Fibroblast of pulmonary artery (primary cell): ENCODE measurements at regions not wholly inside any gene's neighbourhood (a gene's known extent, or its start where the extent isn't known, plus 50 kb on each side); places are given as distances from the start of the nearest gene placed in this dataset.
"Not testable (repeated sequence)": the region's sequence is repeated elsewhere in the genome, so short reads cannot be mapped to it uniquely, and the experiment has no call there.

Experiments
- DNase-seq: peaks from one replicate; pipeline ENCODE4 v3.0.0-alpha.2; 2010; ENCODE audit warnings: low read depth
- H3K4me3 ChIP-seq: replicated peaks from 2 replicates; pipeline ENCODE4 v1.5.1; 2011; ENCODE audit warnings: low read depth, mild to moderate bottlenecking, control low read depth, low read length, moderate library complexity
- CTCF ChIP-seq: IDR thresholded peaks from 2 replicates; pipeline ENCODE4 v1.5.1; 2011; ENCODE audit warnings: mild to moderate bottlenecking, control low read depth, low read length, inconsistent platforms; ENCODE audit errors: missing control alignments

DNA sequence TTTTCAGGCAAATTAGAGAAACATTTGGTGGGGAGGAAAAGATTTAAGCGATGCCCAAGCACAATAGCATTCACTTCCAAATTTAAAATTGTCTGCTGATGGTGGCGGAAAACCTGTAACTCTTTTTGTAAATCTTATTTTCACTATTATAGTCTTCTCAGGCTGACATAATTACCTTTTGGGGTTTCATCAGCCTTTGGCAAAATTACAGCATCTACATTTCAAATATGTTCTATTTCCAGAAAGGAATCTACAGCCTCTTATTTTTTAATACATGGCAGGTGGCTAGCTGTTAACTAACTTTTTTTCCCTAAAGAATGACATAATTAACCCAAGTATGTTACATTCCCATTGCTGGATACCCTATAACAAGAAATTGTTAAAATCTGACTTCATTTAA, 391.5 kb upstream of the CCDC54 start:
- H3K4me3 ChIP-seq, result no peak overlapping the region
- no peak for TF ChIP-seq CTCF
- no peak for DNase-seq

DNA sequence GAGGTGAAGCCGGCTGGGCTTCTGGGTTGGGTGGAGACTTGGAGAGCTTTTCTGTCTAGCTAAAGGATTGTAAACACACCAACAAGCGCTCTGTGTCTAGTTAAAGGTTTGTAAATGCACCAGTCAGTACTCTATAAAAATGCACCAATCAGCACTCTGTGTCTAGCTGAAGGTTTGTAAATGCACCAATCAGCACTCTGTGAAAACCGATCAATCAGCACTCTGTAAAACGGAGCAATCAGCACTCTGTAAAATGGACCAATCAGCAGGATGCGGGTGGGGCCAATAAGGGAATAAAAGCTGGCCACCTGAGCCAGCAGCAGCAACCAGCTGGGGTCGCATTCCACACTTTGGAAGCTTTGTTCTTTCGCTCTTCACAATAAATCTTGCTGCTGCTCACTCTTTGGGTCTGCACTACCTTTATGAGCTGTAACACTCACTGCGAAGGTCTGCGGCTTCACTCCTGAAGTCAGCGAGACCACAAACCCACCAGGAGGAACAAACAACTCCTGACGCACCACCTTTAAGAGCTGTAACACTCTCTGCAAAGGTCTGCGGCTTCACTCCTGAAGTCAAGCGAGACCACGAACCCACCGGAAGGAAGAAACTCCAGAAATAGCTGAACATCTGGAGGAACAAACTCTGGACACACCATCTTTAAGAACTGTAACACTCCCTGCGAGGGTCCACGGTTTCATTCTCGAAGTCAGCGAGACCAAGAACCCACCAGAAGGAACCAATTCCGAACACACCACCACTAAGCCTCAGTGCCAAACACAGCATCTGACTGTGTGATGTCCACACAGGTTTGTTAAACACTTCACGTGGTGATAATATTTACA, 378.2 kb upstream of the CCDC54 start:
- DNase-seq, H3K4me3 ChIP-seq: not testable (repeated sequence)

GRCh38 chr3:107001635-107002034, 375.6 kb upstream of the CCDC54 start:
- DNase-seq, result peak; percentile 3
- no peak overlapping the region for H3K4me3 ChIP-seq
- TF ChIP-seq CTCF, result no peak

GRCh38 chr3:107005352-107005751, 371.9 kb upstream of the CCDC54 start:
- not testable (repeated sequence) for H3K4me3 ChIP-seq, DNase-seq

- no peak for DNase-seq
- no peak for TF ChIP-seq CTCF
- H3K4me3 ChIP-seq, result no peak overlapping the region
Measured at GRCh38 chr3:107008213-107008612, 369.0 kb upstream of the CCDC54 start.

DNA sequence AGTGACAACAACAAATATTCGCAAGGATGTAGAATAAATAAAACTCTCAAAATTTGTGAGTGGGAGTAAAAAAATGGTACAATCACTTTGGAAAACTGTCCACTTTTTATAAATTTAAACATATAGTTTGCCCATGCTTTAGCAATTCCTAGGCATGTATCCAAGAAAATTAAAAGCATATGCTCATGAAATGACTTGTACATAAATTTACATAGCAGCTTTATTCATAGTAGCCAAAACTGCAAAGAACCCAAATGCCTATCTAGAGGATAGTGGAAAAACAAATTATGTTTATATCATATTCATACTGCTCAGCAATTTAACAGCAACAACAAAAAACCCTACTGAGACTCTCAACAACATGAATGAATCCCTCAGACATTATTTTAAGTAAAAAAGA, 363.6 kb upstream of the CCDC54 start:
- DNase-seq, result no peak
- no peak overlapping the region for H3K4me3 ChIP-seq
- no peak for TF ChIP-seq CTCF

DNA sequence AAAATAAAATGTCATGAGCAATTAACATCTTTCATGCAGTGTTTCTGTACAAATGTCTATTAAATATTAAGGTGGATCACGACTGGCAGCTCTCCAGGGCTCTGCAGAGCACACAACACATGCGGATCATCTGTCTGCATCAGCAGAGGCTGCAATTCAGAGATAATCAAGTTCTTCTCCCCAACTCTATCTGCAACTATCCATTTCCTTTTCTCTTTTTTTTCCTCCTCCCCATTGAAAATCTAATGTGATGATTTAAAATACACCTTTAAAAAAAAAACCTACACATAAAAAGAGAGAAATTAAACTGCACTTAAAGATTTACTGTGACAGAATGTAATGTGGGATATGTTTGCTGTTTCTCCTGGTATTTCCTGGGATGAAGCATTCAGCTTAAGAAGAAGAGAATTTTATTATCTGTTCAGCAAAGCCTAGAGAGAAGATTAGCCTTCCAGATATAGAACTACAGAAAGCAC, 352.6 kb upstream of the CCDC54 start:
- no peak overlapping the region for H3K4me3 ChIP-seq
- TF ChIP-seq CTCF, result no peak
- DNase-seq, result no peak

DNA sequence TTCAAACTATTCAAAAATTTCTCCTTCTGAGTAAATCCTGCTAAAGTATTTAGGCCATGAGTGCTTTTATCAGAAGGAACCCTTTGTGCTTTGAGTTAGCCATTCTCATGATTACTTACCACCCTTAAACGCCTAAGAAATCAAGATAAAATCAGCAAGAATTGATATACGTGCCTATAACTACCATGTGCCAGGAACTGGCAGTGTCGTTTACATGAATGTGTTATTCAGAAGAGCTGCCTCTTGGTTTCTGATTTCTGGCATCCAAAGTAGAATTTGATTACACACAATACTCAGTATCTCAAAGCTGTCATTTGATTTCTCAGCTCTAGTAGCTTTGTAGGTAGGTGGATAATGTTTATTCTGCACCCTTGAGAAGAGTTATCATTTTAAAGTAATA, 351.3 kb upstream of the CCDC54 start:
- no peak for TF ChIP-seq CTCF
- no peak for DNase-seq
- H3K4me3 ChIP-seq, result no peak overlapping the region
